GM10847 (cell line): ENCODE measurements at regions not wholly inside any gene's neighbourhood (a gene's known extent, or its start where the extent isn't known, plus 50 kb on each side); places are given as distances from the start of the nearest gene placed in this dataset.

Experiments
- POLR2A ChIP-seq: IDR thresholded peaks from 2 replicates; pipeline ENCODE4 v1.6.1; 2011; ENCODE audit not compliant: insufficient read length; ENCODE audit errors: extremely low read depth

GRCh38 chr6:156582509-156582992 is 194.6 kb upstream of the ARID1B start:
- TF ChIP-seq POLR2A: no peak

DNA sequence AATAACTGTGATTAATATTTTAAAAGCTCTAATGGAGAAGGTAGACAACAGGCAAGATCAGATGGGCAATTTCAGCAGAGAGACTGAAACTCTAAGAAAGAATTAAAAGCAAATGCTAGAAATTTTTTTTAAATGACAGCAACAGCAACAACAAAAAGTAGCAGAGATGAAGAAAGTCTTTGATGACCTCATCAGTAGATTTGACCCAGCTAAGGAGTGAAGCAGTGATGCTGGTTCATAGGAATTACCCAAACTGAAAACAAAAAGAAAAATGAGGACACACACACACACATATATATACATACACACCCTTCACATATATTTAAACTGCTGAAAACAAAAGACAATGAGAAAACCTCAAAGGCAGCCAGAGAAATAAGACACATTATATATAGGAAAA is 197.6 kb upstream of the ARID1B start:
- TF ChIP-seq POLR2A: no peak

DNA sequence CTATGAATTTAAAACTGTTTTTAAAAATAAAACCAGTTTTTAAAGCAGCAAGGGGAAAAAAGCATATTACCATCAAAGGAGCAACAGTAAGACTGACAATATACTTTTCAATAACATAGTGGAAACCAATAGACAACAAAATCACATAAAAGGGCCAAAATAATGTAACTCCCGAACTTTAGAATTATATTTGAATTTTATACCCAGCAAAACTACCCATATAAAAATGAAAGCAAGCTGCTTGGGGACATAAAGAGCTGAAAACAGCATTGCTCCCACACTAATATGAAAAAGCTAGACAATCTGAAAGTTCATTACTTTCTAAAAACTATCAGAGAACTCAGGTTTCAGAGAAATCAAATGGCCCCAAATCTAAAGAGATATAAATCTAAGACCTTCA is 199.4 kb upstream of the ARID1B start:
- no peak for TF ChIP-seq POLR2A

DNA sequence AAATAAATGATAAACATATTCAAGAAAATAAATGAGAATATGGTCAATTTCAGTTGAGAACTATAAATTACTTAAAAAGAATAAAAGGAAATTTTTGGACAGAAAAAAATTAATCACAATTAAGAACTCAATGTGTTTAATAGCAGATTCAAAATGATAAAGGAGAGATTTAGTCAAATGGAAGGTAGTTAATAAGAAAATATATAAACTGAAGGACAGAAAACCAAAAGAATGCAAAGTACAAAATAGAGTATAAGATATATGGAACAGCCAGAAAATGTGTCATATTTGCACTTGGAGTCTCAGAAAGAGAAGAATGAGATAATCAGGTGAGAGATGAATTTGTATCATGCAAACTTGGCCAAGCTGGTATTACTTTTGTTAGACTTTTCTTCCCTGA is 201.8 kb upstream of the ARID1B start:
- no peak for TF ChIP-seq POLR2A

GRCh38 chr6:156564807-156565149 is 212.4 kb upstream of the ARID1B start:
- no peak for TF ChIP-seq POLR2A

- TF ChIP-seq POLR2A: no peak
Measured at GRCh38 chr6:156564127-156564806, 212.9 kb upstream of the ARID1B start.

- TF ChIP-seq POLR2A: no peak
Measured at GRCh38 chr6:156563714-156564113, 213.5 kb upstream of the ARID1B start.

DNA sequence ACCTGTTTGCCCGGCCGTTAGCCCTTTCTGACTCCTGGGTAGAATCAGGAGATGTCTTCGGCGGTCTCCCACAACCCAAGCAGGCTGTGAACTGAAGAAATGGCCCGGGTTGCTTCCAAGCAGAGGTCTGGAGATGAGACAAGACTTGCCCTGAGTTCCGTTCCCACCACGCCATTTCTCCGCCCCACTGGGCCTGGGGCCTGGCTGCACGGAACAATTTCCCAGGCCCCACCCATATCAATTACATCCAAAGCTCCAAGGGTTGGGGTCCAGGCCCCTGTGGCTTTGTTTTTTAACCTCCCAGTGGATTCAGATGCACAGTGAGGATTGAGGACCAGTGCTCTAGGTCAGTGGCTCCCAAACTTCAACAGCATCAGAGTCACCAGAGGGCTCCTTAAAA is 214.5 kb upstream of the ARID1B start:
- no peak for TF ChIP-seq POLR2A

DNA sequence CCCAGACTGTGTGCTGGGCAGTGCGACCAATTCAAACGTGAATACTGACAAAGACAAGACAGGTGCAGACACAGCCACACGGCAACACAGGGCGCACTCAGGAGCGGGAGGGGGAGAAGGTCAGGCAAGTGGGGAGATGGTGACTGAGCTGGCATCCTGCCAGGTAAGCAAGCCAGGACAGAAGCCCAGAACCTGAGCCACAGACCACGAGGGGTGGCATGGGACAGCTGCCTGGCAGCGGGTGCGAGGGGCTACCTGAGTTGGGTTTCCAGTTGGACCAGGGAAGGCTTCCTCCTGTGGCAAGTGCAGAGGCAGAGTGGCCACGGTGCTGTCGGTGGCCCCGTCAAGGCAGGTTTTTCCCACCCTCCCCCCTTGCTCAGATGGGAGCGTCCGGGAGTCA is 215.2 kb upstream of the ARID1B start:
- TF ChIP-seq POLR2A: no peak

DNA sequence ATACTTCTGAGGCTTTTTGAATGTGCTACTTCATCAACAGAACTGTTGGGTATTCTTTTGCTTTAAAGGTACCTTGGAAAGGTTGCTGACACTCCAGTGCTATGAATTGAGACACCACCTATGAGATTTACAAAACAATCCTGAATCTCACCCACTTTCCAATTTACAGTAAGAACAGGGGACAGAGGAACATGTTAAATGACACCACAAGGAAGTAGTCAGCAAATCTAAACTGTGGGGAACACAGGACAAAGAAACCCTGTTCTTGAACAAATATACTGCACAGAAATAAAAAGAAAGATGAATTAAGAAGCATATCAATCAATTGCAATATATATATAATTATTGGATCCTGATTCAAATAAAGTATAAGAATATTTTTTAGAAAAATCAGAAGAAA is 216.7 kb upstream of the ARID1B start:
- no peak for TF ChIP-seq POLR2A

- no peak for TF ChIP-seq POLR2A
Measured at GRCh38 chr6:156559162-156559690, 218.0 kb upstream of the ARID1B start.

GRCh38 chr6:156557911-156558259 is 219.3 kb upstream of the ARID1B start:
- TF ChIP-seq POLR2A: no peak

DNA sequence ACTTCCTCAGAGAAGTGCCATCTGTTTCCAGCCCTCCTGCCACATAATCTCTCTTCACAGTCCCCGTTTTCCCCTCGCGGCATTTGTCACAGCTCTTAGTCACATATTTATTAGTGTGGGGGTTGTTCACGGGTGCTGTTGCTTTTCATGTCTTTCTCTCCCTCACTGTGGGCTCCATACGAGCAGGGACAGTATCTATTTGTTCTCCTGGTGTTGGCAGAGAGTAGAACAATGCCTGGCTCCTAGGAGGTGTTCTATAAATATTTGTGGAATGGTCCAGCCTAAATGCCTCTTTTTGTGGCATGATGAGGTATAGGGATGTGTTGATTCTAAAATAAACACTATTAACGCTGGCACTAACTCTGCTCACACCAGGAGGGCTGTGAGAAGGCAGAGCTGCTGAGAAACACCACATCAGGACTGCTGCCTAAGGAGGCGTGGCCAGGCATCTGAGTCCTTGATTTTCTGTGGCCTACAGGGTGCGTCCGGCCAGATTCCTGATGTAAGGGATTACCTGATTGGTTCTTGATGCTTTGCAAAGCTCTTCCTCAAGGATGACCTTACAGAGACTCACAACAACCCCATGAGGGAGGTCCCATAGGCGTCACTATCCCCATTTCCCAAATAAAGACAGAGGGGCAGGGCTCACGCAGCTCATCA is 219.8 kb upstream of the ARID1B start:
- TF ChIP-seq POLR2A: no peak

DNA sequence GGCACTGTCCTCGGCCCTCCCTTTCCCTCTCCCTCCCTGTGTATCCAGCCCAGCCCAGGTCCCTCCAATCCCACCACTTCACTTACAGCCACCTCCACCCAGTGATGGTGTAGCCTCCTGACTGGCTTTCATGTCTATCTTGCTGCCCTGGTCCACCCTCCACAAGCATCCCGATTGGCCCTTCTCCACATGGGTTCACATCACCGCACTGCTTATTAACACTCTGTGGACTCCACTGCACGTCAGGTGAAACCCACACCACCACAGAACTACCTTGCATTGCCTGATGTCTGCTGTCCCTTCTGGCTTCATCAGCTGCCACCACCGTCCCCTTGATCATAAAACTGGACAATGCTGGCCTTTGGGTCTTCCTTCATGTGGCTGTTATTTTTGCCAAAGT is 220.4 kb upstream of the ARID1B start:
- TF ChIP-seq POLR2A: no peak

DNA sequence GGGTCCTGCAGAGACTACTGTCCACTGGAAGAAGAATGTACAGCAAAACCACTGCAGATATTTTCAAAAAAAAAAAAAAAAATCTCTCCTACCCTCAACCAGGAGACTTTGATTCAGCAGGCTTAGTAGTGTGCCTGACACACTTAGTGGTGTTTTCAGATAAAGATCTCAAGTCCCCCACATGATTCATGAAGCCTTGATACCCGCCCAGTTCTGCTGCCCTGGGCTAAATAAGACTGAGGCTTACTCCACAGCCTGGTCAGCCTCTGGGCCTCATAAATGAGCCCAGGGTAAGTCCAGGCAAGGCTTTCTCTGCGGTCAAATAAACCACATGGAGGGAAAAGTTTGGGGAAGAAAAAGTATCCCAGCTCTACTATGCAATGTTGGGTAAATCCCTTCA is 222.1 kb upstream of the ARID1B start:
- TF ChIP-seq POLR2A: no peak

DNA sequence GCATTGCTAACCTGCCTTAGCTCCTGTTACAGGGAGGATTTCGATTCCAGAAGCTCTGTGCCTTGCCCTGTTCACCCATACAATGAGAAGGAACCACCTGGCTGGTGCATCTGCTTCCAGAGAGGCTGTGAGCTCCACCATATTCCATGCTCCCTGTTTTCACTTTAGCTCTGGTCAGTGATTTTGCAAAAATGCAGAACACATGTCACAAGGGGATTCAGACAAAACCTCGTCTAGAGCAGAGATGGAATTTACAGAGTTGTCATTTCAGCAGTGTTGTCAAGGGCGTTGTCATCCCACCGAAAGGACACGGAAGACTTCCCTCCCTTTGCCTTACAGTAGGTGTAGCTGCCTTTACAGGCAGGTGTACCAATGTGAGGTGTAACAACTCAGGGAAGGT is 223.0 kb upstream of the ARID1B start:
- no peak for TF ChIP-seq POLR2A

GRCh38 chr6:156552849-156553248 is 224.3 kb upstream of the ARID1B start:
- no peak for TF ChIP-seq POLR2A
